CD4-positive, alpha-beta T cell treated with Interleukin-10 for 1 hour (primary cell): ENCODE measurements at regions not wholly inside any gene's neighbourhood (a gene's known extent, or its start where the extent isn't known, plus 50 kb on each side); places are given as distances from the start of the nearest gene placed in this dataset.
"Not testable (repeated sequence)": the region's sequence is repeated elsewhere in the genome, so short reads cannot be mapped to it uniquely, and the experiment has no call there.

ENCODE experiments used
- DNase-seq: peaks from one replicate; pipeline ENCODE4 v3.0.0-alpha.2; 2020

- peak; percentile 13 for DNase-seq
Observed at GRCh38 chr20:53657279-53657678, 63.6 kb upstream of the ZNF217 start.

GRCh38 chr20:53656293-53657202 lies 62.9 kb upstream of the ZNF217 start:
- DNase-seq: no peak

- DNase-seq: no peak
Observed at GRCh38 chr20:53655625-53656292, 62.1 kb upstream of the ZNF217 start.

- DNase-seq: no peak
Observed at GRCh38 chr20:53654932-53655624, 61.4 kb upstream of the ZNF217 start.

GRCh38 chr20:53654521-53654920 lies 60.9 kb upstream of the ZNF217 start:
- DNase-seq: not testable (repeated sequence)

- DNase-seq: no peak
Observed at GRCh38 chr20:53652859-53653517, 59.3 kb upstream of the ZNF217 start.

GRCh38 chr20:53652090-53652858 lies 58.6 kb upstream of the ZNF217 start:
- peak; percentile 47 for DNase-seq

- not testable (repeated sequence) for DNase-seq
Observed at GRCh38 chr20:53649493-53649892, 55.9 kb upstream of the ZNF217 start.

GRCh38 chr20:53647286-53647821 lies 53.7 kb upstream of the ZNF217 start:
- DNase-seq: no peak

GRCh38 chr20:53646550-53646949 lies 52.9 kb upstream of the ZNF217 start:
- DNase-seq: no peak

GRCh38 chr20:53645582-53645897 lies 51.9 kb upstream of the ZNF217 start:
- DNase-seq: no peak

- DNase-seq: not testable (repeated sequence)
Observed at GRCh38 chr20:53644108-53644507, 50.5 kb upstream of the ZNF217 start.
